ENCODE measurements at regions not wholly inside any gene's neighbourhood (a gene's known extent, or its start where the extent isn't known, plus 50 kb on each side); places are given as distances from the start of the nearest gene placed in this dataset.

GRCh38 chr20:39658662-39659409 is 696.7 kb downstream of the DHX35 start:
- DNase-seq = no peak

GRCh38 chr20:39654171-39654570 is 692.0 kb downstream of the DHX35 start:
- DNase-seq = no peak

- DNase-seq = no peak
Observed at GRCh38 chr20:39651645-39652325, 689.6 kb downstream of the DHX35 start.

GRCh38 chr20:39646874-39647413 is 684.8 kb downstream of the DHX35 start:
- no peak for DNase-seq

- DNase-seq = no peak
Observed at GRCh38 chr20:39645131-39645530, 683.0 kb downstream of the DHX35 start.

GRCh38 chr20:39643292-39643691 is 681.1 kb downstream of the DHX35 start:
- DNase-seq = no peak

GRCh38 chr20:39641423-39641822 is 679.3 kb downstream of the DHX35 start:
- DNase-seq = no peak

GRCh38 chr20:39640147-39640546 is 678.0 kb downstream of the DHX35 start:
- DNase-seq = no peak

GRCh38 chr20:39638731-39639130 is 676.6 kb downstream of the DHX35 start:
- no peak for DNase-seq

- DNase-seq = no peak
Observed at GRCh38 chr20:39633689-39634088, 671.5 kb downstream of the DHX35 start.

- DNase-seq = no peak
Observed at GRCh38 chr20:39632757-39633156, 670.6 kb downstream of the DHX35 start.

- no peak for DNase-seq
Observed at GRCh38 chr20:39632176-39632575, 670.0 kb downstream of the DHX35 start.

GRCh38 chr20:39631557-39631956 is 669.4 kb downstream of the DHX35 start:
- no peak for DNase-seq

GRCh38 chr20:39630215-39630908 is 668.2 kb downstream of the DHX35 start:
- no peak for DNase-seq

GRCh38 chr20:39627765-39628164 is 665.6 kb downstream of the DHX35 start:
- DNase-seq = no peak

GRCh38 chr20:39624316-39624715 is 662.2 kb downstream of the DHX35 start:
- DNase-seq = no peak

- no peak for DNase-seq
Observed at GRCh38 chr20:39623584-39624234, 661.6 kb downstream of the DHX35 start.

GRCh38 chr20:39619271-39619785 is 657.2 kb downstream of the DHX35 start:
- DNase-seq = no peak

GRCh38 chr20:39611901-39612300 is 649.8 kb downstream of the DHX35 start:
- DNase-seq = no peak

GRCh38 chr20:39607141-39607540 is 645.0 kb downstream of the DHX35 start:
- no peak for DNase-seq

GRCh38 chr20:39605908-39606307 is 643.8 kb downstream of the DHX35 start:
- DNase-seq = no peak

GRCh38 chr20:39605361-39605760 is 643.2 kb downstream of the DHX35 start:
- DNase-seq = no peak

GRCh38 chr20:39603219-39603618 is 641.1 kb downstream of the DHX35 start:
- no peak for DNase-seq
